Prostate gland (tissue), 2 donors: ENCODE measurements at regions not wholly inside any gene's neighbourhood (a gene's known extent, or its start where the extent isn't known, plus 50 kb on each side); places are given as distances from the start of the nearest gene placed in this dataset.

Experiments used
- DNase-seq: peaks from one replicate; pipeline ENCODE4 v3.0.0-alpha.2; 2019; ENCODE audit warnings: low spot score
- H3K27ac ChIP-seq, 2 donors: fragments of 200-600 bp; sonication (generic); 2 replicates each; pipeline ENCODE4 v1.5.1; 2017 to 2019
- H3K27me3 ChIP-seq: fragments of 200-600 bp; sonication (generic); replicated peaks from 2 replicates; pipeline ENCODE4 v1.5.1; 2019; ENCODE audit not compliant: insufficient read depth
- H3K36me3 ChIP-seq, 2 donors: fragments of 200-600 bp; sonication (generic); 1 replicate in 1 of 2; 2 replicates in 1 of 2; pipeline versions ENCODE4 v1.5.1 to v1.8.1; 2017 to 2019
- H3K4me1 ChIP-seq: fragments of 200-600 bp; sonication (generic); replicated peaks from 2 replicates; pipeline ENCODE4 v1.5.1; 2019
- H3K4me3 ChIP-seq, 2 donors: fragments of 200-600 bp; sonication (generic); 2 replicates each; pipeline ENCODE4 v1.5.1; 2017 to 2019
- H3K9me3 ChIP-seq: fragments of 200-600 bp; sonication (generic); 2 replicates; pipeline ENCODE4 v1.5.1; 2017
- CTCF ChIP-seq, 4 experiments: fragments of 200-600 bp in 2 of 4; fragments of 450-650 bp in 2 of 4; sonication (generic) in 2 of 4; IDR thresholded peaks; 1 replicate in 3 of 4; 2 replicates in 1 of 4; pipeline ENCODE4 v1.5.1; 2016 to 2019; ENCODE audit warnings: antibody characterized with exemption in 4 of 4, mild to moderate bottlenecking in 2 of 4, moderate library complexity in 2 of 4
- POLR2A ChIP-seq: fragments of 450-650 bp; IDR thresholded peaks from one replicate; pipeline ENCODE4 v1.6.1; 2016; ENCODE audit warnings: antibody characterized with exemption, mild to moderate bottlenecking
- POLR2AphosphoS5 ChIP-seq: sonication (generic); formaldehyde crosslinking; IDR thresholded peaks from one replicate; pipeline ENCODE4 v1.6.1; 2017; ENCODE audit warnings: antibody characterized with exemption
- WGBS: methylation state at CpG from one replicate; pipeline ENCODE4 v1.1.5; 2018; 5-methylcytosine and 5-hydroxymethylcytosine counted together
- intact Hi-C: fragments of 100-400 bp; cut with DNase I; formaldehyde crosslinking; loops from one replicate; pipeline ENCODE4 v1.14.2; 2022

DNA sequence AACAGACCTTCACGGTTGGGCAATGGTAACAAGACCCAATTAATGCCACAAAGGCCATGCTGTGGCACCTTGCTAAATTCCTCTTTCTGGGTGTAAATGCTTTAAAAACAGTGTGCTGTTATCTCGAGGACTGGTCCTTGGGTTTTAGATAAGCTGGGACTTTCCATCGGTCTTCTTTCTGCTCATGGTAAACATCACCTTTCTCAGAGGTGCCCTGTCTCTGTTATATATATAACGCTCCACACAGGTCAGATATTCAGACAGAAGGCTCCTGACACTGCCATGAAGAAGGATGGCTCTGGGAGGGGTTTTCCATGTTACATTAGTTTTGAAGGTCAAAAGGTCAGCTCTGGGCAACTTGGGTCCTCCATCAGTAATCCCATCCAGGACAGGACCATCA is 151.6 kb downstream of the BBOX1 start:
- Histone ChIP-seq H3K4me1 (no peaks in the 10 kb centered on the region), H3K9me3 (no peaks in the 10 kb centered on the region), H3K27me3 (no peaks in the 10 kb centered on the region), H3K4me3 (no peak overlapping the region), H3K36me3 (no peaks in the 10 kb centered on the region), H3K27ac (no peak overlapping the region)
- WGBS = 94% methylated on average over 4 of the region's 4 CpGs
- no peak for TF ChIP-seq CTCF (IDR thresholded peaks at IDR 0.05)
- TF ChIP-seq POLR2AphosphoS5 = no peak
- TF ChIP-seq POLR2A = no peak
- intact Hi-C loops = no loop called here
- no peak for DNase-seq

DNA sequence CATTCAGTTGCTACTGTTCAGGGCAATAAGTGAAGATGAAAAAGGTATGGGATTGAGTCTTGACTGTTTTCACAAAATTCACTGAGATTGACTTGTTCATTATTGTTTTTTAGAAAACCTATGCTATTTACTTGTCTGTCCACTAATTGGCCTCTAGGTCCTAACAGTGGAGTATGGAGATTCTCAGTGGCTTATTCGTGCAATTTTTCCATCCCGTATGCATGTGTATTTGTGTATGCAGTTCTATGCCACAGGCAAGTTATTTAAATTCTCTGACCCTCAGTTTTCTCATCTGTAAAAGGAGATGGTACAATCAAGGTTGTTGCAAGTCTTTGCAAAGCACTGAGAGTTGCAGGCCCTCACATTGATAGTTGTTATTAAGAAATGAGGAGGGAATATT is 151.0 kb downstream of the BBOX1 start:
- intact Hi-C loops = no loop called here
- WGBS = 96% methylated on average over 2 of the region's 2 CpGs

DNA sequence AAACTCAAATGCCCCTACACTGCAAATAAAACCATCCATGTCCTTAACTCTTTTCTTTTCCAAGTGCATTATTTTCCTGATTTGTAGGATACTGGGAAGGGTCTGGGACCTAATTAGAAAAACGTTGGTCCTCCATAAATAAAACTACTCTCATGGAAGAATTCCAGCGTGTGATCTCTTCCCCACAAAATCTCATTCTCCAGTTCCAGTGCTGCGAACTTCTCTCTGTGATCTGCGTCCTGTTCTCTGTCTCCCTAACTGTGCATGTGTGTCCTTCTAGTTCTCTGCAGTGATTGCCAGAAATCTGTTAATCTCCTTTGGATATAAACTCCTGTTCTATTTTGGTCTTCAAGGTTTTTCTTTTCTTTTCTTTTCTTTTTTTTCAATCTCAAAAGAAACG is 148.1 kb downstream of the BBOX1 start:
- WGBS = 46% methylated on average over 5 of the region's 5 CpGs
- H3K9me3 ChIP-seq = no peaks in the 10 kb centered on the region
- no peaks in the 10 kb centered on the region for H3K36me3 ChIP-seq
- no peak for DNase-seq
- no peaks in the 10 kb centered on the region for H3K27me3 ChIP-seq
- H3K4me1 ChIP-seq = no peaks in the 10 kb centered on the region
- intact Hi-C loops = no loop called here
- H3K27ac ChIP-seq = no peak overlapping the region
- TF ChIP-seq POLR2A (no peak), POLR2AphosphoS5 (no peak), CTCF (IDR thresholded peaks at IDR 0.05) (no peak)
- H3K4me3 ChIP-seq = no peak overlapping the region

More for the DNA sequence above, 151.0 kb downstream of the BBOX1 start:
- no peak for TF ChIP-seq POLR2A
- TF ChIP-seq POLR2AphosphoS5 = no peak
- TF ChIP-seq CTCF (IDR thresholded peaks at IDR 0.05) = no peak
- no peak for DNase-seq
- H3K9me3 ChIP-seq = no peaks in the 10 kb centered on the region
- H3K4me3 ChIP-seq = no peak overlapping the region
- H3K36me3 ChIP-seq = no peaks in the 10 kb centered on the region
- H3K4me1 ChIP-seq = no peaks in the 10 kb centered on the region
- H3K27me3 ChIP-seq = no peaks in the 10 kb centered on the region
- no peak overlapping the region for H3K27ac ChIP-seq

DNA sequence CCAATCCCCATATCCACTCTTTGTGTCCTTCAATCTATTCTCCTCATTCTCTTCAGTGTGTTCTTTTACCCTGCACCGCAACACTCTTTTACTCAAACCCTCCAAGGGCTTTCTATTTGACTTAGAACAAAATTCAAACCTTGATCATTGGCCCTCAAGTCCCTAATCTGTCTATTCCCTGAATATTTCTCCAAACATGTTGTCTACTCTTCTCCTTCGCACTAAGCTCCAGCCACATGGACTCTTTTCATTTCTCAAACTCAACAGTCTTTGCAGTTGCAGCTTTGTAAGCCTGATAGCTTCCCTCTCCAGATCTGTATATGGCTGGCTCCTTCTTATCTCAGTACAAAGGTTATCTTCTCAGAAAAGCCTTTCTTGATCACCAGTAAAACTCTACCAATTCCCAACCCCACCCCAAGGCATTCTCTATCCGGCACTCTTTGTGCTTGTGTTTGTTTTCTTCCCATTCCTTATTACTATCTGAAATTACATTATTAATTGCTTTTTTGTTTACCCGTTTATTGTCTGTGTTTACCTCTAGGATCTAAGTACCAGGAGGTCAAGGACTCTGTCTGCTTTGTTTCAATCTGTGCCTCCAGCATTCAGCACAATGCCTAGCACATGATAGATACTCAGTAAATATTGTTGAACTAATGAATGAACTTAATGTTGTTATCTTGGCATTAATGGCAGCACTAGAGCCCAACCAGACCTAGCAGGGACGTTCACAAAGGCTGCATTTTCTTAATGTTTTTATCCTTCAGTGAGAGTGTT is 147.4 kb downstream of the BBOX1 start:
- H3K27me3 ChIP-seq = no peaks in the 10 kb centered on the region
- H3K36me3 ChIP-seq = no peaks in the 10 kb centered on the region
- intact Hi-C loops = no loop called here
- no peak overlapping the region for H3K27ac ChIP-seq
- H3K4me1 ChIP-seq = no peaks in the 10 kb centered on the region
- TF ChIP-seq POLR2A (no peak), POLR2AphosphoS5 (no peak), CTCF (IDR thresholded peaks at IDR 0.05) (no peak)
- DNase-seq = no peak
- 65% methylated on average over 5 of the region's 5 CpGs for WGBS
- H3K9me3 ChIP-seq = no peaks in the 10 kb centered on the region
- H3K4me3 ChIP-seq = no peak overlapping the region
